Head of caudate nucleus (tissue), 42 donors: ENCODE measurements at regions not wholly inside any gene's neighbourhood (a gene's known extent, or its start where the extent isn't known, plus 50 kb on each side); places are given as distances from the start of the nearest gene placed in this dataset.

Experiments used
- DNase-seq, 42 donors: peaks; one replicate each; pipeline versions ENCODE4 v3.0.0 to v3.0.0-alpha.2; 2020 to 2021; ENCODE audit warnings: mixed read lengths in 7 of 42
- intact Hi-C: fragments of 100-400 bp; cut with DNase I; formaldehyde crosslinking; loops from one replicate; pipeline ENCODE4 v1.15.0; 2022

DNA sequence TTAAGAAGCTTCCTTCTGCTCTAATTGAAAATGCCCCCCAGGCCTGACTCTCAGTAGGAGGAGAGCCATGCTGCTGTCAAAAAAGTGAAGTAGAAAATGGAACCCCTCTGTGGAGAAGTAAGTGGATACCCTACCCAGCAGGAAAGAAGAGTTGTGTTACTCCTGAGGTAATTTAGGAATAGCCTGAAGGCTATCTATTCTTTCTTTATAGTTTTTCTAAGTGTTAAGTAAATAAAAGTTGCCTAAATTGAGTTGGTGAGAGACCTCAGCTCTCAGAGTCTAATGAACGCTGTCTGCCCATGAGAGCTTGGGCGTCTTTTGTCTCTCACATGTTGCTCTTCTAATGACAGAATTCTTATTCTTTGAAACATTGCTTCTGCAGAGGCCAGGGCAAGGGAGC is 116.2 kb downstream of the NSUN3 start:
- DNase-seq: no peak
- intact Hi-C loops: no loop called here

DNA sequence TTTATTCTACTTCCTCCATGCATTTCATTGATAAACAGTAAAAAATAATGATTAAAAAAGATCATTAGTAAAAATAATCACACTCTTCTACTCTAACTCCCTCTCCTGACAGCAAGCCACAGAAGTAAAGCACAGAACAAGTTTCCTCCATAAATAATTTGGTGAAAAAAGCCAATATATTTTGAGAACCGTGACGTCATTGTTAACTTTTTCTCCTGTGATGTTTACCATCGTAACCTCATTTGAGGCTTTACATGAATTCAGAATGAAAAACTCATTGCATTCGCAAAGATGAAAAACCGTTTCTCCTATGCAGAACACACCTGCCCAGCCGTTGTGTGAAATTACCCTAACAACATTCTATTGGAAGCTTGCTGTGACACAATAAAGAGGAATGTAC is 120.7 kb downstream of the NSUN3 start:
- no peak for DNase-seq
- intact Hi-C loops: no loop called here

DNA sequence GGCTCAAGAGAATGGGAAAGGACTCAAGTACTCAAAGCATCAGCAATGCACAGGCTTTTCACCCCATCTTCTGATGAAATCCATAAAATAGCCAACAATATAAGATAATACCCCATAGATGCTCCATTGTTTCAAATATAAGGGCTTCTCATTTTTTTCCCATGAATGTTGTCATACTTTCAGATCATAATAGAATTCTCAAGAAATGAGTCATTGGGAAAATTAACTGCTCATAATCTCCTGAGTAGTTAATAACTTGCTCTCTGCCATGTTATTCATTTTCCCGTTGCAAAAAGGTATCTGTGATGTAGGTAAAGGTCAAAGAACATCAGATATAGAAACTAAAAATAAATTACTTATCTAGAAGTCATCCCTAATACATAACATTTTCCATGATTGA is 121.9 kb downstream of the NSUN3 start:
- intact Hi-C loops: no loop called here
- no peak for DNase-seq

DNA sequence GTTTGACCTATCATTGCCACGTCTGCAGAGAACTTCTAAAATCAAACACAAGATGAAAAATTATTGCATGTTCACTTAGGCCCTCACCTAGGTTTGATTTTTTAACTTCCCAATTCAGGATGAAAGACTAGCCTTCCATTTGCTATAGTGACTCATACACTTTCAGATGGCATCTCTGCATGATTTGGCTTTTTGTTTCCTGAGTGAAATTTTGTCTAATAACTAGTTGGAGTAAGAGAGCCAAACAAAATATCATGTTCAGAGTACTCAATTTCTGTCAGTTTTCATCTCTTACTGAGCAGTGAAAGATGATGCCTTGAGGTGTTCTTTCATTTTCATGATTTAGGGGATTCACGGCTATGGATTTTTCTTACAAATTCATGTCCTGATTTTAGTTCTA is 122.9 kb downstream of the NSUN3 start:
- intact Hi-C loops: no loop called here
- no peak for DNase-seq

DNA sequence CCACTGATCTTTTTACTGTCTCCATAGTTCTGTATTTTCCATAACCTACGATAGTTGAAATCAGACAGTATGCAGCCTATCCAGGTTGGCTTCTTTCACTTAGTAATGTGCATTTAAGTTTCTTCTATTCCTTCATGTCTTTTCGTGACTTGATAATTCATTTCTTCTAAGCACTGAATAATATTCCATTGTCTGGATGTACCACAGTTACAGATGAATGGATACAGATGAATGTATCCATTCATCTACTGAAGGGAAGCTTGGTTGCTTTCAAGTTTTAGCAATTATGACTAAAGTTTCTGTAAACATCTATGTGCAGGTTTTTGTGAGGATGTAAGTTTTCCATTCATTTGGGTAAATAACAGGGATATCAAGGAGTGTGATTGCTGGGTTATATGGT is 124.8 kb downstream of the NSUN3 start:
- DNase-seq: no peak
- intact Hi-C loops: no loop called here

DNA sequence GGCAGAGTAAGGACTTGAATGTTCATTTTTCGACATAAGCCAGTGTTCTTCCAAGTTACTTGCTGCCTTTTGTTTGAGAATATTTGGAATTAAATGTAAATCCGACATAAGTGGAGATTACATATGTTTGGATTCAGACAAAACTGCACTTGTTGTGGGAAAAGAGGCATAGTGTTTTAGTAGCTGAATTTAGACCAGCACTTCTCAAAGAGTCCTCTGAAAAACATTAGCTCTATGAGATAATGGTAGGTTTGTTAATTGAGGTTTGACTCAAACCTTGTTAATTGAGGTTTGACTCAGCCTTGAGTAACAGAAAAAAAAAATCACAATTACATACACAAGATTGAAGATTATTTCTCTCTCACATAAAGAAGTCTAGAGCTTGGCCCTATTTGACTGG is 132.5 kb downstream of the NSUN3 start:
- intact Hi-C loops: no loop called here
- DNase-seq: no peak

DNA sequence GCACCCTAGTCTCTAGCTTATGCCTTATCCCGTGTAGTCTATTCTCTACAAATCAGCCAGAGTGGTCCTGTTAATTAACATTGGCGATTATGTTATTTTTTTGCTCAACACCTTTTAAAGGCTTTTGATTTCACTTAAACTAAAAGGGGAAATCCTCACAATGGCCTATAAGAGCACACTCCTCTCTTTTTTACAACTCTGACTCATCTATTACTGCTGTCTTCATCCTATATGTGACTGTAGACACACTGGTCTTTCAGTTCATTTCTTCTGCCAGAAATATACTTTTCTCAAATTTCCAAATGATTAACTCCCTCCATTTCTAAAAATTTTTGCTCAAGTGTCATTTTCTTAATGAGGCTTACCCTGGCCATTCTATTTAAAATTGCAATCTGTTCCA is 143.4 kb downstream of the NSUN3 start:
- DNase-seq: no peak
- intact Hi-C loops: no loop called here

DNA sequence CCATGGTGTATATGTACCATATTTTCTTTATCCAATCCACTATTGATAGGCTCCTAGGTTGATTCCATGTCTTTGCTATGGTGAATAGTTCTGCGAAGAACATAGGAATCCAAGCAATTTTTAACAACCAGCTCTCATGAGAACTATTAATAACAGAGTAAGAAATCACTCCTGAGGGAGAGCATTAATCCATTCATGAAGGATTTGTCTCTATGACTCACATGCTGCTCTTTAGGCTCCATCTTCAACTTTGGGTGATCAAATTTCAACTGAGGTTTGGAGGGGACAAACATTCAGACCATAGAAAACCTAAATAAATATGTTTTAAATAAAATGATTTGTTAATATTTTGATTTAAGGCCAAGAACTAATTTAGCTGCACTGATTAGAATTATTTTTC is 147.4 kb downstream of the NSUN3 start:
- intact Hi-C loops: no loop called here

DNA sequence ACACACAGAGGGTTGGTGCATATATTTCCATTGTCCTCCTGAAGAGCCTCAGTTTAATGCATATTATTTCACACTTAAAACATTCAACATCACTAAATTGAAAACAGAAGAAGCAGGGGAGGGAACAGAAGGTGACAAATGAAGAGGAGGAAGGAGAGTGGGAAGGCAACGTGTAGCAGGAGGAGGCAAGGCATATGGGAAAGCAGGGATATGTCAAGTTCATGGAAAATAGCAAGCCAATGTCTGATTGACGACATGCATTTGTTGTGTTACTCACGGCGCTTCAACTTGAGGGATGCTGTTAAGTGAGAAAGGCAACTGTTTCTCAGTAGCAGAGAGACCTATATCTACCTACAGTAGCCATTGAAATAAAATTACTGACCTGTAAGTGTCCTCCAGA is 154.5 kb downstream of the NSUN3 start:
- intact Hi-C loops: no loop called here
- DNase-seq: peak in 13 of 42 donors; percentile 4 to 49 (median 18)

More for the DNA sequence above, 147.4 kb downstream of the NSUN3 start:
- DNase-seq: no peak

DNA sequence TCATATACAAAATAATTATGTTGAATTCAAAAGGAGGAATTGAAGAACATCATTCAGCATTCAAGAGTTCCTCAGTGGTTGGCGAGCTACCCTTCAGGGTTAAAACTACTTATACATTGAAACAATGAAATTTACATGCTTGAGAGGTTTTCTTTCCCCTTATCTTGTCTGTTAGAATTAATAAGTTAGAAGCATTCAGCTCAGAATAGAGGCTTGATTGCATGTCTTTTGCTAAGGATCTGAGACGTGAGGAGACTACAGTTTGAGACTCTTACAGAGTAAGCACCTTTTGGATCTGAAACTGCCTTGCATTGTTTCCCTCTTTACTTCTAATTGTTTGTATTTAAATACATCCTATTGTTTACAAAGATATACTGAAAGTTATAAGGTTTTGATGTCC is 157.6 kb downstream of the NSUN3 start:
- intact Hi-C loops: no loop called here
- DNase-seq: no peak

DNA sequence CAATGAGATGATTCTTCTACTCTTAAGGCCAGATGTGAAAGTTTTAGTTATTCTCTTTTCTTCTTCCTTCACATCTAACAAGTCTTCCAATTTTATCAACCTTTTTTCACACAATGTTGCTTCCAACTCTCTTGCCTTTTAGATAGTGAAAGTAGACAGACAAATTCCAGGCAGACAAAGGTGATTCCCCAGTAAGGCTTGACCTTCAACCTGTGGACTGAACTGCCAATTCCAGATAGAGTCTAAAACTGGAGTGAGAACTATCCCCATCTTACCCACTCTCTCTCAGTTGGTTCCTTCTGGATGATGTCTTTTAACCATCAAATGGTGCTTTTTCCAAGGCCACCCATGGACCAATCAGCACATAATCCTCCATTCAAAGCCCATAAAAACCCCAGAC is 159.0 kb downstream of the NSUN3 start:
- intact Hi-C loops: no loop called here
- DNase-seq: no peak

DNA sequence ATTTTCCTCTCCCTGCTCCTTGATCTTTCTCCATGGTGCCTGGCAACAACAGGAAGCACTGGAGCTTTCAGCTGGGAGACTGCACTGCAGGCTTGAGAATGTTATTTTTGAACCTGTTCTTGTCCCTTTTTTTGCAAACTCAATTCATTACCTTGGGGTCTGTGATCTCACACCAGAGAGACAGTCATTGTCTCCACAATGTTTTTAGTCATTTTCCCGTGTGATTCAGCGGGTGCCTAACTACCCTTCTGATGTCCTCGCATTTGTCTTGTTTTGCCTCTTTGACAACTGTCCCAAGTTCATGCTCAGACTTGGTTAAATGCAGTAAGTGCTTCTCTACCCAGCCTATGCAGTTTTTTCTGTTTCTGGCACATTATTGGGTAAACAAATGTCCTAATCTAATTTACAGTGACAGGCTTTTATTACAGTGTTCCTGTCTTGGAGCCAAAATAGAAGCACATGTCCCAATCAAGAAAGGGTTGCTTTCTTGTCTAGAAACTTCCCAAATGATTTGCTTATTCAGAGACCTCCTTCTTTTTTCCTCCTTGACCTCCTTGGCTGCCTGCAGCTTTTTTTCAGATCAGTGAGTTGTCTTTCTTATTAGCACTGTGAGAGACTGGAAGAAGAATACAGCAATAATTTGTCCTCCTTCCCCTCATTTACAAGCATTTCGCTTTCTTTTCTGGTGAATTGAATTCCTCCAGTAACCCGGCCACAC is 162.4 kb downstream of the NSUN3 start:
- DNase-seq: peak in 7 of 42 donors; percentile 8 to 49 (median 21)

DNA sequence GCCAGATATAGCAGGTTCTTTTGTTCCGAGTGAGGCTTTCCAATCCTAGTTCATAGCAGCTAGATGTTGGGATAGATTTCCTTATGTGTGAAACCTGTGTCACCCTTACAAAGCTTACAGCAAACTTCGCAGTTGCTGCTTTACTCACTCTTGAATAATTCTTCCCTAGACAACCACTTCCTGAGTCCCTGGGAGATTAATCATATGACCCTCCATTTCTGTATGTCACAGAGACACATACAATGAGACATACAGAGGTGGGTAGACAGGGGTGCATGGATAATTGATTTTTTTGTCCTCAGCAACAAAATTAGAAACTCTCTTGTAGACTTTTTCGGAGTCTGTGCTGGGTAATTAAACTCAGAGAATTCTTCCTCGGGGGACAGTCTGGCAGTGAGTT is 163.2 kb downstream of the NSUN3 start:
- intact Hi-C loops: no loop called here
- DNase-seq: no peak

More for the DNA sequence above, 162.4 kb downstream of the NSUN3 start:
- intact Hi-C loops: no loop called here

DNA sequence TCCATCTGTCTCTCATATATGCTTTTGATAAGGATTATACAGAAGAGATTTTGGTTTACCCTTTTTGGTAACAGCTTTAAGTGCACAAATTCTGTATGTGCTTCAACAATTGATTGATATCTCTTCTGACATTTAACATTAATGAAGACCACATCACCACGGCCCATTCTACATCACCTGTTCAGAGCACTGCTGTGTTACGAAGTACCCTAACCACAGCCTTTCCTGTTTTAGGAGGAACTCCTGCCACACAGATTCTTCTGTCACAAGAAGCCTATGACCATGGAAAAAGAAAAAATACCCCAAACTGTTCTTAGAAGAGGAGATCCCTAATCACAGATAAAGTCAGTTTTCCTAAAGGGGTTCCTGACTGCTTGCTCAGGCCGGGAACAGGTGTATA is 170.1 kb downstream of the NSUN3 start:
- intact Hi-C loops: no loop called here
- DNase-seq: no peak

DNA sequence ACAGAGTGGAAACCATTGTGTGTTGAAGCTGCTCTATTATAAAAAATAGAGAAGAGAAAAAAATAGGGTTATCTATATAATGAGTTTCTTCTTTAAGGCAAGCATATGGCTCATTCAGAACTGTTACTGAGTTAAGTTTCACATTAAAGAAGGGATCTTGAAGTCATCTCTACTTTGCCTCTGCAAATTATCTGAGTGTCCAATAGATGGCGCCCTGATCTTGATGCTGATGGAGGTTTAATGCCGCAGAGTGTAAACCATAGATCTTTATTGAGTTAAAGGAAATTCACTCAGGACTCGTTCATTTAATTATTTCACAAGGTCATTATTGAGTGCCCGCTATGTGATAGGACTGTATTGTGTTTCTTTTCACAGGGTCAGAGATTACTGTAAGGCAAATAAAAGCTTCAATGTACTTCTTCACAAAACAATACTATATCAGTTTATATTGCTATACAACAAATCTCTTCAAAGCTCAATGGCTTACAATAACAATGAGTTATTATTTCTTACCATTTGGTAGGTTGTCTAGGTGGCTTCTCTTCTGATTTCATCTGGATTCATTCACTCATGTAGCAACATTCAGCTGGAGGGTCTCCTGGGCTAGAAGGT is 171.4 kb downstream of the NSUN3 start:
- DNase-seq: peak in 26 of 42 donors; percentile 6 to 75 (median 46)
- intact Hi-C loops: no loop called here

DNA sequence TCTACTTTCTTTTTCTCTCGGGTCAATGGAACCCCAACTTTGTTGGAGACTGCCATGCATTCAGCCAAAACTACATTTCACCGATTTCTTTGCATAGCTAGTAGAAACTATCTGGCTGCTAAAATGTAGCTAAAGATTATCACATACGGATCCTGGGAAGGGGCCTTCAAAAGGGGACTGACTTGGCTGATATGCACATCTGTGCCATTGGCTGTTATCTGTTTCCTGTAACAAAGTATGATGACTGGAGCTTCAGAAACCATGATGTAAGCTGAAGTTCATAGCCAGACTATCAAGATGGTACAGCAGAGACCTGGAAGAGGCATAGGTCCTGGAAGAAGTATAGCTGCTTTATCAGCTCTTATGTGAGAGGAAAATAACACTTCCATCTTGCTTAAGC is 179.1 kb downstream of the NSUN3 start:
- intact Hi-C loops: no loop called here
- DNase-seq: no peak

DNA sequence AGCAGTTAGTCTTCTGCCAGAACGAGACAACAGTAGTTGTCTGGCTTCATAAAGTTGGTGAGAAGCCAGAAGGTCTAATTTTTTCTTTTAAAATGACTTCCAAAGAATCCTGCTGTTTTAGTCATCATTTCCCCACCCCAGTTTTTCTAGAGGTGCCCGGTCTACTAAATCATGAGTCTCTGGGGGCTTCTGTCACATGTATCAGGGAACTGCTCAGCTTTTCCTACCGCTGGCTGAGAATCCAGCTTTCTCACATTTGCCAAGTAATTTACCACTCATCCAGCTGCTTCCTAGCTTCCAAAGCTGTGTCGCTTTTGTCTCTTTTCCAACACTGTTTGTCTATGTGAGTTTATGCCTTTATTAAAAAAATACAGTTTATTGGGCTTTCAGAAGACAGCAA is 183.3 kb downstream of the NSUN3 start:
- intact Hi-C loops: no loop called here
- no peak for DNase-seq

DNA sequence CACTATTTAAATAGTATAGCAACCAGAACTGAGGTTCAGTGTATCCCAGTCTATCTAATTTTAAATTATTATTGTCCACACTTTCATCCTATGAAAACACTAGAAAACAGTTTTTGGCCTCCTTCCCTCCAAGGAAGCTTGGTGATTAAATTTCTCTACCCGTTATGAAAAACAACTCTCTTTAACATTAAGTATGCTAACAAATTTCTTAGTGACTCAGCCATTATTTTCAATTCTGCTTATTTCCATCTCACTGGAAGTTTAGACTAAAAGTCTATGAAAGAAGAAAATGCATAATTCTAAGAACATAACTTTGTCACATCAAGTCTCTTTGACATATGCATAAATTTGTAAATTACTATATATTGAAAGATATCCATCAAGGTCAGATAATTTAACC is 185.2 kb downstream of the NSUN3 start:
- no peak for DNase-seq
- intact Hi-C loops: no loop called here

DNA sequence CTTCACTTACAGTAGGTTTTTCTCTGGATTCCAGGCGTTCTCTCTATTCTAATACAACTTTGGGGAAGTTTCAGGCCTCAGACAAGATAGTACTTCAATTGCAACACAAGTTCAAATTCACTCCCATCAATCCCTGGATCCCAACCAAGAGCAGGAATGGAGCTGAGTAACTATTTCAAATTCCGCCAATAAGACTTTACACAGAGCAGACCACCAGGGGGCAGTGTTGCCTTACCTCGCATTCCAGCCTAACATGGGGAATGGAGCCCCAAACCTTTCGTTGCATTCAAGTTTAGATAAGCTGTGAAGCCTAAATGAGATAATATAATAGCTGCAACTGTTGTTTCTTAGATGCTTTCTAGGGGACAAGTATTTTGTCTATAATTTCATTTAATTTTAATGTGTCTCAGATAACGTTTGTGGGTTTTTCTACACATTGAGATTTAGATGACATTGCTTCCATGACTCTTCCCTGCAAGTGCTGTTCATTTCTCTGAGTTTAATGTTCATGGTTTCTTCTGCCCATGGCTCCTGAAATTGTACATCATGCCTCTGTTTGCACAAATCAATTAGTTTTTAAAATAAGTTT is 186.7 kb downstream of the NSUN3 start:
- DNase-seq: peak; percentile 8 to 90 (median 70)

DNA sequence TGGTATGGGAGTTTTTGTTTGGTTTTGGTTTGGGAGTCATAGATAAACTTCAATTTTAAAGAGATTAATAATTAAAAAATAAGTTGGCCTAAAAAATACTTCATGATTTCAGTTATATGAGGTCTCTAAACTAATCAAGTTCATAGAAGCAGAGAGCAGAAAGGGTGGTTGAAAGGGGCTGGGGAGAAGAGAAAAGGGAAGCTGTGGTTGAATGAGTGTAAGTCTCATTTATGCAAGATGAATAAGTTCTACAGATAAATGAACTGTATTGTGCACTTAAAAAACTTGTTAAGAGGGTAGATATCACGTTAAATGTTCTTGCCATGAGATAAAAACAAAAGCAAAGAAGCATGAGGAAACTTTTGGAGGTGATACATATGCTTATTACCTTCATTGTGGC is 188.7 kb downstream of the NSUN3 start:
- intact Hi-C loops: no loop called here
- DNase-seq: no peak

More for the DNA sequence above, 186.7 kb downstream of the NSUN3 start:
- intact Hi-C loops: no loop called here

DNA sequence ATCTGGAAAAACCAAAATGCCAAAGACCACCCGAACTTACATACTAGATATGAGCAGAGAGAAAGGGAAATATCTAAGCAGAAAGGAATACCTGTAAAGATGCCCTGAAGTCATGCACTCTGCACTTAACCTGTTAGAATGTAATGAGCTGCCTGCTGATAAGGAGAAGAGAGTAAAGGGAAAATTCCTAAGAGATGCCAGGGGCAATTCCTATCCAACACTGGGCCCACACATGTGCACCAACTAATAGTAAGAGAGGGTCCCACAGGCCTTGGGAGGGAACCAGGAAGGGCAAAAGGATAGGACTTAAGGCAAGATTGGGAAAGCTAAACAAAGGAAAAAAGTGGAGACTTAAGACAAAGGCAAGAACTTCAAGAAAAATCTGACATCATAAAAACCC is 189.5 kb downstream of the NSUN3 start:
- intact Hi-C loops: no loop called here
- no peak for DNase-seq
